HepG2 (cell line): ENCODE measurements at regions not wholly inside any gene's neighbourhood (a gene's known extent, or its start where the extent isn't known, plus 50 kb on each side); places are given as distances from the start of the nearest gene placed in this dataset.

ENCODE experiments used
- ADNP ChIP-seq: sonication (generic); formaldehyde crosslinking; IDR thresholded peaks from 2 replicates; pipeline ENCODE4 v1.4.0; 2020; ENCODE audit warnings: missing genetic modification reagents
- CENPT ChIP-seq: sonication (generic); formaldehyde crosslinking; IDR thresholded peaks from 2 replicates; pipeline ENCODE4 v1.8.0; 2022; ENCODE audit warnings: low read depth, mild to moderate bottlenecking, moderate library complexity, missing genetic modification reagents
- KAT7 ChIP-seq: IDR thresholded peaks from 2 replicates; pipeline ENCODE4 v1.6.1; 2018; ENCODE audit warnings: borderline replicate concordance, missing compliant biosample characterization
- MBD4 ChIP-seq: IDR thresholded peaks from 2 replicates; pipeline ENCODE4 v1.6.1; 2012; ENCODE audit warnings: low read length, inconsistent platforms, borderline replicate concordance
- TBX2 ChIP-seq: sonication (generic); formaldehyde crosslinking; IDR thresholded peaks from 2 replicates; pipeline ENCODE4 v1.5.0; 2020; ENCODE audit warnings: missing genetic modification reagents, mild to moderate bottlenecking, borderline replicate concordance
- WIZ ChIP-seq: sonication (generic); formaldehyde crosslinking; IDR thresholded peaks from 2 replicates; pipeline ENCODE4 v1.5.1; 2020; ENCODE audit warnings: mild to moderate bottlenecking, missing genetic modification reagents
- ZEB1 ChIP-seq: IDR thresholded peaks from 2 replicates; pipeline ENCODE4 v1.6.1; 2012; ENCODE audit warnings: mild to moderate bottlenecking, low read depth, inconsistent platforms; ENCODE audit not compliant: insufficient replicate concordance
- ZFX ChIP-seq: sonication (generic); formaldehyde crosslinking; IDR thresholded peaks from 2 replicates; pipeline ENCODE4 v1.4.0; 2020; ENCODE audit warnings: mild to moderate bottlenecking, low read depth, missing genetic modification reagents, moderate library complexity
- ZMYM4 ChIP-seq: sonication (generic); formaldehyde crosslinking; IDR thresholded peaks from 2 replicates; pipeline ENCODE4 v1.8.1; 2023; ENCODE audit warnings: mild to moderate bottlenecking, missing genetic modification reagents
- ZNF121 ChIP-seq: sonication (generic); formaldehyde crosslinking; IDR thresholded peaks from 2 replicates; pipeline ENCODE4 v1.5.0; 2020; ENCODE audit warnings: mild to moderate bottlenecking, missing genetic modification reagents
- ZNF605 ChIP-seq: sonication (generic); formaldehyde crosslinking; IDR thresholded peaks from 2 replicates; pipeline ENCODE4 v1.8.0; 2022; ENCODE audit warnings: mild to moderate bottlenecking, missing genetic modification reagents
- TF ChIP-seq, protein P1 (sequence below): sonication (generic); formaldehyde crosslinking; conservative IDR thresholded peaks from 2 replicates; pipeline ENCODE4 v1.8.1; 2023; ENCODE audit warnings: missing genetic modification reagents
- TF ChIP-seq, protein P2 (sequence below): sonication (generic); formaldehyde crosslinking; IDR thresholded peaks from 2 replicates; pipeline ENCODE4 v1.9.0; 2021; ENCODE audit warnings: mild to moderate bottlenecking, missing genetic modification reagents
- TF ChIP-seq, protein P3 (sequence below): sonication (generic); formaldehyde crosslinking; IDR thresholded peaks from 2 replicates; pipeline ENCODE4 v1.4.0; 2020; ENCODE audit warnings: missing genetic modification reagents, mild to moderate bottlenecking, borderline replicate concordance
- TF ChIP-seq, protein P4 (sequence below): sonication (generic); formaldehyde crosslinking; IDR thresholded peaks from 2 replicates; pipeline ENCODE4 v1.4.0; 2020; ENCODE audit warnings: mild to moderate bottlenecking, low read depth, missing genetic modification reagents
- TF ChIP-seq, protein P5 (sequence below): sonication (generic); IDR thresholded peaks from 2 replicates; pipeline ENCODE4 v1.6.1; 2016; ENCODE audit warnings: low read depth, borderline replicate concordance

DNA sequence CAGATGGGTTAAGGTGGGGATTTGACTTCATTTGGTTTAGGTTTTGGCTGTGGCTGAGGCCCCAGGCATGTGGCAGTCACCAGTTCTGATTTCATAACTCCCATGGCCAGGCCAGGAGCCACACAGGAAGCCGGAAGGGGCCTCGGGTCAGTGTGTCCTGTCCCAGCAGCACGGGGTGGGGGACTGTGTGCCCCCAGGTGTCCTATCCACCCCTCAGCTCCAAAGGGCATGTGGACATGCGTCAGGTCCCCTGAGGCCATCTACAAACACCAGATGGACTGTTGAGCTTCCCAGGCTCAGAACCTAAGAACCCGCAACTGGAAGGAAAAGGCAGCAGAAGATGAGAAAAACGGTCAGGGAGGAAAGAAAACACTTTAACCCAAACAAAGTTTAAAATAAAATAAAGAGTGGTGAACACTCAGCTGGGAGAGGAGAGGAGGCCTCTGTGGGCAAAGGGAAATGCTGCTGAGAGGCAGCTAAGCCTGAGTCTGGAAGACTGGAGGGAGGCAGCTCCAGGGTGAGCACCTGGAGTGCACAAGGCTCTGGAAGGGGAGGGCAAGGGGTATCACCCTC is 260.8 kb downstream of the AUH start (continued):
- TF ChIP-seq TBX2 (CRISPR knock-in tag) (peak; percentile 88; the same call in 1 of the 2 replicates), ZNF605 (0 out of 2 replicates have a peak, but pooled peaks have one; percentile 29), CENPT (CRISPR knock-in tag) (no peak), ADNP (CRISPR knock-in tag) (peak; percentile 53; the same call in 1 of the 2 replicates), ZNF121 (CRISPR knock-in tag) (peak; percentile 94), ZFX (CRISPR knock-in tag) (peak; percentile 84), ZMYM4 (CRISPR knock-in tag) (peak; percentile 92), ZEB1 (peak; percentile 73), KAT7 (CRISPR knock-in tag) (0 out of 2 replicates have a peak, but pooled peaks have one; percentile 29), WIZ (CRISPR knock-in tag) (peak; percentile 32; the same call in 1 of the 2 replicates), MBD4 (no peak)
- TF ChIP-seq, protein P1, sequence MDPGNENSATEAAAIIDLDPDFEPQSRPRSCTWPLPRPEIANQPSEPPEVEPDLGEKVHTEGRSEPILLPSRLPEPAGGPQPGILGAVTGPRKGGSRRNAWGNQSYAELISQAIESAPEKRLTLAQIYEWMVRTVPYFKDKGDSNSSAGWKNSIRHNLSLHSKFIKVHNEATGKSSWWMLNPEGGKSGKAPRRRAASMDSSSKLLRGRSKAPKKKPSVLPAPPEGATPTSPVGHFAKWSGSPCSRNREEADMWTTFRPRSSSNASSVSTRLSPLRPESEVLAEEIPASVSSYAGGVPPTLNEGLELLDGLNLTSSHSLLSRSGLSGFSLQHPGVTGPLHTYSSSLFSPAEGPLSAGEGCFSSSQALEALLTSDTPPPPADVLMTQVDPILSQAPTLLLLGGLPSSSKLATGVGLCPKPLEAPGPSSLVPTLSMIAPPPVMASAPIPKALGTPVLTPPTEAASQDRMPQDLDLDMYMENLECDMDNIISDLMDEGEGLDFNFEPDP (CRISPR knock-in tag), result no peak
- TF ChIP-seq, protein P2, sequence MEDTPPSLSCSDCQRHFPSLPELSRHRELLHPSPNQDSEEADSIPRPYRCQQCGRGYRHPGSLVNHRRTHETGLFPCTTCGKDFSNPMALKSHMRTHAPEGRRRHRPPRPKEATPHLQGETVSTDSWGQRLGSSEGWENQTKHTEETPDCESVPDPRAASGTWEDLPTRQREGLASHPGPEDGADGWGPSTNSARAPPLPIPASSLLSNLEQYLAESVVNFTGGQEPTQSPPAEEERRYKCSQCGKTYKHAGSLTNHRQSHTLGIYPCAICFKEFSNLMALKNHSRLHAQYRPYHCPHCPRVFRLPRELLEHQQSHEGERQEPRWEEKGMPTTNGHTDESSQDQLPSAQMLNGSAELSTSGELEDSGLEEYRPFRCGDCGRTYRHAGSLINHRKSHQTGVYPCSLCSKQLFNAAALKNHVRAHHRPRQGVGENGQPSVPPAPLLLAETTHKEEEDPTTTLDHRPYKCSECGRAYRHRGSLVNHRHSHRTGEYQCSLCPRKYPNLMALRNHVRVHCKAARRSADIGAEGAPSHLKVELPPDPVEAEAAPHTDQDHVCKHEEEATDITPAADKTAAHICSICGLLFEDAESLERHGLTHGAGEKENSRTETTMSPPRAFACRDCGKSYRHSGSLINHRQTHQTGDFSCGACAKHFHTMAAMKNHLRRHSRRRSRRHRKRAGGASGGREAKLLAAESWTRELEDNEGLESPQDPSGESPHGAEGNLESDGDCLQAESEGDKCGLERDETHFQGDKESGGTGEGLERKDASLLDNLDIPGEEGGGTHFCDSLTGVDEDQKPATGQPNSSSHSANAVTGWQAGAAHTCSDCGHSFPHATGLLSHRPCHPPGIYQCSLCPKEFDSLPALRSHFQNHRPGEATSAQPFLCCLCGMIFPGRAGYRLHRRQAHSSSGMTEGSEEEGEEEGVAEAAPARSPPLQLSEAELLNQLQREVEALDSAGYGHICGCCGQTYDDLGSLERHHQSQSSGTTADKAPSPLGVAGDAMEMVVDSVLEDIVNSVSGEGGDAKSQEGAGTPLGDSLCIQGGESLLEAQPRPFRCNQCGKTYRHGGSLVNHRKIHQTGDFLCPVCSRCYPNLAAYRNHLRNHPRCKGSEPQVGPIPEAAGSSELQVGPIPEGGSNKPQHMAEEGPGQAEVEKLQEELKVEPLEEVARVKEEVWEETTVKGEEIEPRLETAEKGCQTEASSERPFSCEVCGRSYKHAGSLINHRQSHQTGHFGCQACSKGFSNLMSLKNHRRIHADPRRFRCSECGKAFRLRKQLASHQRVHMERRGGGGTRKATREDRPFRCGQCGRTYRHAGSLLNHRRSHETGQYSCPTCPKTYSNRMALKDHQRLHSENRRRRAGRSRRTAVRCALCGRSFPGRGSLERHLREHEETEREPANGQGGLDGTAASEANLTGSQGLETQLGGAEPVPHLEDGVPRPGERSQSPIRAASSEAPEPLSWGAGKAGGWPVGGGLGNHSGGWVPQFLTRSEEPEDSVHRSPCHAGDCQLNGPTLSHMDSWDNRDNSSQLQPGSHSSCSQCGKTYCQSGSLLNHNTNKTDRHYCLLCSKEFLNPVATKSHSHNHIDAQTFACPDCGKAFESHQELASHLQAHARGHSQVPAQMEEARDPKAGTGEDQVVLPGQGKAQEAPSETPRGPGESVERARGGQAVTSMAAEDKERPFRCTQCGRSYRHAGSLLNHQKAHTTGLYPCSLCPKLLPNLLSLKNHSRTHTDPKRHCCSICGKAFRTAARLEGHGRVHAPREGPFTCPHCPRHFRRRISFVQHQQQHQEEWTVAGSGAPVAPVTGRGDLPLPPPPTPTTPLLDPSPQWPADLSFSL (CRISPR knock-in tag), result no peak; the same call in 1 of the 2 replicates
- TF ChIP-seq, protein P3, sequence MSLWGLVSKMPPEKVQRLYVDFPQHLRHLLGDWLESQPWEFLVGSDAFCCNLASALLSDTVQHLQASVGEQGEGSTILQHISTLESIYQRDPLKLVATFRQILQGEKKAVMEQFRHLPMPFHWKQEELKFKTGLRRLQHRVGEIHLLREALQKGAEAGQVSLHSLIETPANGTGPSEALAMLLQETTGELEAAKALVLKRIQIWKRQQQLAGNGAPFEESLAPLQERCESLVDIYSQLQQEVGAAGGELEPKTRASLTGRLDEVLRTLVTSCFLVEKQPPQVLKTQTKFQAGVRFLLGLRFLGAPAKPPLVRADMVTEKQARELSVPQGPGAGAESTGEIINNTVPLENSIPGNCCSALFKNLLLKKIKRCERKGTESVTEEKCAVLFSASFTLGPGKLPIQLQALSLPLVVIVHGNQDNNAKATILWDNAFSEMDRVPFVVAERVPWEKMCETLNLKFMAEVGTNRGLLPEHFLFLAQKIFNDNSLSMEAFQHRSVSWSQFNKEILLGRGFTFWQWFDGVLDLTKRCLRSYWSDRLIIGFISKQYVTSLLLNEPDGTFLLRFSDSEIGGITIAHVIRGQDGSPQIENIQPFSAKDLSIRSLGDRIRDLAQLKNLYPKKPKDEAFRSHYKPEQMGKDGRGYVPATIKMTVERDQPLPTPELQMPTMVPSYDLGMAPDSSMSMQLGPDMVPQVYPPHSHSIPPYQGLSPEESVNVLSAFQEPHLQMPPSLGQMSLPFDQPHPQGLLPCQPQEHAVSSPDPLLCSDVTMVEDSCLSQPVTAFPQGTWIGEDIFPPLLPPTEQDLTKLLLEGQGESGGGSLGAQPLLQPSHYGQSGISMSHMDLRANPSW (CRISPR knock-in tag), result no peak
- TF ChIP-seq, protein P4, sequence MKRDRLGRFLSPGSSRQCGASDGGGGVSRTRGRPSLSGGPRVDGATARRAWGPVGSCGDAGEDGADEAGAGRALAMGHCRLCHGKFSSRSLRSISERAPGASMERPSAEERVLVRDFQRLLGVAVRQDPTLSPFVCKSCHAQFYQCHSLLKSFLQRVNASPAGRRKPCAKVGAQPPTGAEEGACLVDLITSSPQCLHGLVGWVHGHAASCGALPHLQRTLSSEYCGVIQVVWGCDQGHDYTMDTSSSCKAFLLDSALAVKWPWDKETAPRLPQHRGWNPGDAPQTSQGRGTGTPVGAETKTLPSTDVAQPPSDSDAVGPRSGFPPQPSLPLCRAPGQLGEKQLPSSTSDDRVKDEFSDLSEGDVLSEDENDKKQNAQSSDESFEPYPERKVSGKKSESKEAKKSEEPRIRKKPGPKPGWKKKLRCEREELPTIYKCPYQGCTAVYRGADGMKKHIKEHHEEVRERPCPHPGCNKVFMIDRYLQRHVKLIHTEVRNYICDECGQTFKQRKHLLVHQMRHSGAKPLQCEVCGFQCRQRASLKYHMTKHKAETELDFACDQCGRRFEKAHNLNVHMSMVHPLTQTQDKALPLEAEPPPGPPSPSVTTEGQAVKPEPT (CRISPR knock-in tag), result no peak; the same call in 1 of the 2 replicates
- TF ChIP-seq, protein P5, sequence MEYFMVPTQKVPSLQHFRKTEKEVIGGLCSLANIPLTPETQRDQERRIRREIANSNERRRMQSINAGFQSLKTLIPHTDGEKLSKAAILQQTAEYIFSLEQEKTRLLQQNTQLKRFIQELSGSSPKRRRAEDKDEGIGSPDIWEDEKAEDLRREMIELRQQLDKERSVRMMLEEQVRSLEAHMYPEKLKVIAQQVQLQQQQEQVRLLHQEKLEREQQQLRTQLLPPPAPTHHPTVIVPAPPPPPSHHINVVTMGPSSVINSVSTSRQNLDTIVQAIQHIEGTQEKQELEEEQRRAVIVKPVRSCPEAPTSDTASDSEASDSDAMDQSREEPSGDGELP, result peak; percentile 78; the same call in 1 of the 2 replicates
